VCaP (cell line): ENCODE measurements at regions not wholly inside any gene's neighbourhood (a gene's known extent, or its start where the extent isn't known, plus 50 kb on each side); places are given as distances from the start of the nearest gene placed in this dataset.
"Not testable (repeated sequence)": the region's sequence is repeated elsewhere in the genome, so short reads cannot be mapped to it uniquely, and the experiment has no call there.

ENCODE experiments used
- H3K27ac ChIP-seq: fragments of 450-650 bp; 2 replicates; pipeline ENCODE4 v1.5.1; 2017
- TF ChIP-seq, protein P1 (sequence below): fragments of 450-650 bp; conservative IDR thresholded peaks from 2 replicates; pipeline ENCODE4 v1.5.1; 2017; ENCODE audit warnings: mild to moderate bottlenecking, moderate library complexity

DNA sequence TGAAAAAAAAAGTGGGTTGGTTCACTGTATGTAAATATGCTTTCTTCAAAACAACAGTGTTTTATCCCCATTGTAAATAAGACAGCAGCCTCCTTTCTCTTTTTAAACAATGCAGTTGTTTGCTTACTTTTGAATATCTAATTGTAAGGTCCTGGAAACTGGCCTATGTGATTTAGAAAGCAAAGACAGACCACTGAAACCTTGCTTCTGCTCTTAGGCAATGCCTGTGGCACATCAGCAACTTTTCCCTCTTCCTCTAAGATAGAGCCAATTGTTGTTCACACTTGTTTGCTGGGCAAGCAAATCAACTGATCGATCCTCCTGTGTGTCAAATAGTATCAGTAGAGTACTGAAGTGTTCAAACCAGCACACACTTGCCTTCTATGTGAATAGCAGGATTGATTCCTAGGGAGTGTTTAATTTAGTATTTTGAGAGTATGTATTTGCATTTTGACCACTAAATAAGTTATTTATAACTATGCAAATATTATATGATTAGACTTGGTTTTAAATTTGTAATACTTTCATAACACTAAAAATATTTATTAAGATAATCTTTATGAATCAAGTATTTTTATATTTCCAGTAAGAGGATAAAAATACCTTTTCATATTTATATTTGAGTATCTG lies 55.4 kb upstream of the GRPR start:
- no peak overlapping the region for H3K27ac ChIP-seq
- TF ChIP-seq, protein P1, sequence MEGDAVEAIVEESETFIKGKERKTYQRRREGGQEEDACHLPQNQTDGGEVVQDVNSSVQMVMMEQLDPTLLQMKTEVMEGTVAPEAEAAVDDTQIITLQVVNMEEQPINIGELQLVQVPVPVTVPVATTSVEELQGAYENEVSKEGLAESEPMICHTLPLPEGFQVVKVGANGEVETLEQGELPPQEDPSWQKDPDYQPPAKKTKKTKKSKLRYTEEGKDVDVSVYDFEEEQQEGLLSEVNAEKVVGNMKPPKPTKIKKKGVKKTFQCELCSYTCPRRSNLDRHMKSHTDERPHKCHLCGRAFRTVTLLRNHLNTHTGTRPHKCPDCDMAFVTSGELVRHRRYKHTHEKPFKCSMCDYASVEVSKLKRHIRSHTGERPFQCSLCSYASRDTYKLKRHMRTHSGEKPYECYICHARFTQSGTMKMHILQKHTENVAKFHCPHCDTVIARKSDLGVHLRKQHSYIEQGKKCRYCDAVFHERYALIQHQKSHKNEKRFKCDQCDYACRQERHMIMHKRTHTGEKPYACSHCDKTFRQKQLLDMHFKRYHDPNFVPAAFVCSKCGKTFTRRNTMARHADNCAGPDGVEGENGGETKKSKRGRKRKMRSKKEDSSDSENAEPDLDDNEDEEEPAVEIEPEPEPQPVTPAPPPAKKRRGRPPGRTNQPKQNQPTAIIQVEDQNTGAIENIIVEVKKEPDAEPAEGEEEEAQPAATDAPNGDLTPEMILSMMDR, result no peak

DNA sequence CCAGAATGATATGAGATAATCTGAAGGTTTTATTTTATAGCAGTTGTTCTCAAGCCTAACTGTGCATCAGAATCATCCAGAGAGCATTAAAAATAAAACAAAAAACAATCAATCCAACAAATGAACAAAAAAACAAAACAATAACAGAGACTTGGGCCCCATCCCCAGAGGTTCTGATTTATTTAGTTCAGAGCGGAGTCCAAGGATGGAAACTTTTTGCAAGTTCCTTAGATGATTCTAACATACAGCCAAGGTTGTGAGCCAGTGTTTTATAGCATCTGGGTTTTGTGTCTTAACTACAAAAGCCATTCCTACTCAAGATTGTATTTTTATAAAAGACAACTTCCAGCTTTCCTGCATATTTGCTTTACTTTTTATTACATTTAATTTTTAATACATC lies 59.4 kb upstream of the GRPR start:
- TF ChIP-seq, protein P1, result no peak

DNA sequence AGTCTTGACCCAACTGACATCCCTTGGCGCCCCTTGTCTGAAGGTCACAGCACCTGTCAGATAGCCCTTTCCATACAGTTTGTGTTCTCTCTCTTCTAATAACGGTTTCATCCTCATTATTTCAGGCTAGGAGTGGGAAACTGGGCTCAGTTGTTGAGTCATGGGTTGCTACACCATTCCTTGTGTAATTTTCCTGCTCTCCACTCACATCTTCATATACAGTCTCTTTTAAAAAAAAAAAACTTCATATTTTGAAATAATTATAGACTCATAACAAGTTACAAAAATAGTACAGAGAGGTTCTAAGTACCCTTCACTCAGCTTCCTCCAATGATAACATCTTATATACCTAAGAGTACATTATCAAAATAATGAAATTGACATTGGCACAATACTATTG lies 60.2 kb upstream of the GRPR start:
- H3K27ac ChIP-seq, result no peak overlapping the region
- TF ChIP-seq, protein P1, result no peak

More for the DNA sequence above, 59.4 kb upstream of the GRPR start:
- H3K27ac ChIP-seq, result no peak overlapping the region

DNA sequence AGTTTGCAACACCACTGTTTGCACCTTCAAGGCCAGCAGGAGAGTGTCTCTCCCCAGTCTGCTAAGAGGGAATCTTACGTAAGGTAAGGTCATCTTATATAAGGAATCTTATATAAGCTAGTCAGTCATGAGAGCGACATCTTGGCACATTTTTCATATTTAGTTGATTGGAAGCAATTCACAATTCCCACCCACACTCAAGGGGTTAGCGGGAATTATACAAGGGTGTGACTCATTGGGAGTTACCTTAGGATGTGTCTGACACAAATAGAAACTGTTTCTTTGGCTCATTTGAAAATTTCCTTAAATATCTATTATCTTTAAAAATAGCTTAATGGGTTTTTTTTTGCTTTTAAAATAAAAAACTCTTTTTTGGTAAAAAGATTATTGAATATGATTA lies 62.1 kb upstream of the GRPR start:
- H3K27ac ChIP-seq, result peak overlapping the region; percentile 41; the same call in 1 of the 2 replicates
- TF ChIP-seq, protein P1, result no peak

DNA sequence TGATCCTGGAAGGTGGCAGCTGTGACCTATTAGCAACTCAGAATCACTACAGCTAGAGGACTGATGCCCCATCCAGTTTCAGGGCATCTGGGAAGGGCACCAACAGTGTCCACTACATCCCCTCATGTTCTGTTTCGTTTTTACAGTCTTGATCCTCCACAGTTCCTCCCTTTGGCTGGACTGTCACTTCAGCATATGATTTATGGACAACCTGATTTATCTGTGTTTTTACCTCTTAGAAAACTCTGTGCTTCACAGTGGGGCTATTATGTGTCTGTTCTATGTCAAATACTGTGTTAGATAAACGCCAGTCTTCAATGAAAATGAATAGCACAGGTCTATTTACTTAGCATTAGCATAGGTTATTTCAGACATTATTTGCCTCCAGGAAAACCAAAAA lies 63.1 kb upstream of the GRPR start:
- TF ChIP-seq, protein P1, result no peak
- peak overlapping the region; percentile 41 for H3K27ac ChIP-seq

DNA sequence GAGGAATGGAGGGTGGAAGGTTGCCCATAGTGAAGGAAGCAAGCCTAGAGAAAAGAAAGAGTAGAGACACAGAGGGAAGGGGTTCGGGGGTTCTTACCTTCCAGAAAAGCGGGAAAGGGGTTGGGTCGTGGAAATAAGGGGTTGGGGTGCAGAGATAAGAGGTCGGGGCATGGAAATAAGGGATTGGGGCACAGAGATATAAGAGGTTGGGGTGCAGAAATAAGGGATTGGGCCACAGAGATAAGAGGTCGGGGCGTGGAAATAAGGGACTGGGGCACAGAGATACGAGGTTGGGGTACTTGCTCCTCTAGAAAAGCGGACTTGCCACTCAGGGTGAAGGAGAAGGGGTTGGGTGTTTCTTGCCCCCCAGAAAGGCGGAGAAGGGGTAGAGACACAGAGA lies 74.2 kb upstream of the GRPR start:
- not testable (repeated sequence) for H3K27ac ChIP-seq

DNA sequence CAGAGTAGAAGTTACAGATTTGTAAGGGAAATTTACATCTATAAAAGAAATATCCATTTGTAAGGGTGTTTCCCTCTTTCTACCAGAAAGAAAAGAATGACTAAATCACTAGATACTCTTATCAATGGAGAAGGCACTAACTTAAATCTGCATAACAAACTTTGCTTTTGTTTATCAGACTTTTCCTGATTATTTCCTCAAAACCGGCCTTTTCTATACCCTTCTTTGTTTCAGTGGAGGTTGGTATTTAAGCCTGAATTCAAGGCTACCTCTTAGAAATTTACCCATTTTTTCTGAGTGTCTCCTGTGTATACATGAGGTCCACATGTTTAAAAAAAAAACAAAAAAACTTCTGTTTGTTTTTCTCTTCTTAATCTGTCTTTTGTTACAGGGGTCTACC lies 80.4 kb upstream of the GRPR start:
- H3K27ac ChIP-seq, result no peak overlapping the region
- TF ChIP-seq, protein P1, result no peak

DNA sequence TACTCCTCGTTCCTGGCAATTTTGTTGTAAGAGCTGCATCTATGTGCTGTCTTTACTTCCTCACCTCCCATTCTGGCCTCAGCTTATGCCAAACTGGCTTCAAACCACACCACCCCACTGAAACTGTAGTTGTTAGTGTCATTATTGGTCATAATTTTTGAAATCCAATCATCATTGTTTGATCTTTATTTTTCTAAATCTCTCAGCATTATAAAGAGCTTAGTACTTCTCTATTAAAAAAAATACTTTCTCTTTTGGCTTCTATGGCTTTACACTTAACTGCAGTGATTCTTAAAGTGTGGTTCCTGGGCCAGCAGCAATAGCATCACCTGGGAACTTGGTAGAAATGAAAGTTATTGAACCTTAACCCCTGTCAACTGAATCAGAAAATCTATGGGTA lies 83.5 kb upstream of the GRPR start:
- TF ChIP-seq, protein P1, result no peak
- H3K27ac ChIP-seq, result no peak overlapping the region
